Erythroblast (primary cell): ENCODE measurements at regions not wholly inside any gene's neighbourhood (a gene's known extent, or its start where the extent isn't known, plus 50 kb on each side); places are given as distances from the start of the nearest gene placed in this dataset.

ENCODE experiments used
- DNase-seq, 2 experiments: peaks; one replicate each; lab custom pipeline; 2025; lab: John Stamatoyannopoulos, UW
- GATA1 ChIP-seq: IDR thresholded peaks from 2 replicates; pipeline ENCODE4 v1.6.1; 2011; ENCODE audit warnings: low read depth, mild to moderate bottlenecking, control low read depth, low read length, moderate library complexity
- POLR2A ChIP-seq: IDR thresholded peaks from 2 replicates; pipeline ENCODE4 v1.6.1; 2011; ENCODE audit warnings: mild to moderate bottlenecking, low read length

DNA sequence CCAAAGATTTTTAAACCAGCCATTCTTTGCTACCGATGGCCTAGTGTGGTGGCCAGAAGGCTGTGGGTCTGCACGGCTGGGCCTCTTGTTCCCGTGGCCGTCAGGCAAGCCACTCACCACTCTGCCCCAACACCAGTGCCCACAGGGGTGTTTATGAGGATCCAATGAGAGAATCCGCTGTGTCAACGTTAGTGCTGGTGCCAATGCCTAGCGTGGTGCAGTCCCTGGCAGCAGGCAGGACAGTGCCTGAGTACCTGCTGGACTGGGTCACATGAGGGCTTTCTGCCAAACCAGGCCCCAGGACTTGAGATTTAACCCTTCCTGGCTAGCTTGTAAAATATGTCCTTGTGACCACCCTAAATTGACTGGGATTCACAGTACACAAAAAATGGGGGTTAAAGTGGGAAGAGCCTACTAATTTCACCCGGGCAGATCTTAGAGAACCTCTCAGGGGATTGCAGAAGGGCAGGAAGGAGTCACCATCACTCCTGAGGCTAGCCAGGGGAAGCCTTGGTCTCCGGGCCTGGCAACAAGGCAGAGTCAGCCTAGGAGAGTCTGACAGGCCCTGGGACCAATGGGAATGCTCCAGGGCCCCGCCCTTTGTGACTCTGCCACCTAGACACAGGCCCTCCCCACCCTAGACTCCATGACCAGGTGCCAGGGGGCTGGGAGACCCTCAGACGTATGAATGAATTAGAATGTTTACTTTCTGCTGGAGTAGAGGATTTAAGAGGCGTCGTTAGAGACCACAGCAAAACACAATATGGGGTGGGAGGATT is 63.2 kb upstream of the FSTL4 start:
- DNase-seq, result no peak
- no peak for TF ChIP-seq GATA1
- TF ChIP-seq POLR2A, result no peak

DNA sequence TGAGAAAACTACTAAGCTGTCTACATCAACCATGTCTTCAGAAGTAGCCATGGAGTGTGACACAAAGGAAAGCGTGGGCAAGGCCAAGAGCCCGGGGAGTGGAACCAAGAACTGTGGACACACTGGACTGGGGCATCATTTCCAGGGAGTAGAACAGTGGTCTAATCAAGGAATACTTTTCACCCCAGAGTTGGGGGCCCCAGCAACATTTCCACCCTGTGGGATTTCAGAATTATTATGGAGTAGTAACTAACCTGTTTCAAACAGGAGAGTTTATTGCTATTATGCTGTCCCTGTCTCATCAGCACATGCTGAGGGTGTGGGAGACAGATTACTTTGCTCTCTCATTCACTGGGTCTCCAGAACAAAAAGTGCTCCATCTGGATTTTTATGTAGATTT is 58.0 kb upstream of the FSTL4 start:
- TF ChIP-seq POLR2A (no peak), GATA1 (no peak)
- no peak for DNase-seq

DNA sequence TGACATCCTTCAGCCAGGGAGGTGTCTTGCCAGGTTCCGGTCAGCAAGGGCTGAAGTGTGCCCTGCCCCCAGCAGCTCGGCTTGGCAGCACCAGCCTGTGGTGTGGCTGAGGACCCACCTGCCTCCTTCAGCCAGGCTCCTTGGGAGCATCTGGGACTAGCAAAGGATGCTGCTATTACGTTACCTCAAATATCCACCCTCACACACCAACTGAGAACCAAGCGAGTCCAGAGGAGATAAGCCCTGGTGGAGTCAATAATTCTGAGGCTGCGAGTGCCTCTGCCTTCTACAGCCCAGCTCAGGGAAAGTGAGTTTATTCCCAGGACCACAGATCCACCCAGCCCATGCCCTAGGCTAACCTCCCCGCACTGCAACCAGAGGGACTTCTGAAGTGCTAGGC is 57.1 kb upstream of the FSTL4 start:
- DNase-seq, result no peak
- TF ChIP-seq GATA1 (no peak), POLR2A (no peak)

DNA sequence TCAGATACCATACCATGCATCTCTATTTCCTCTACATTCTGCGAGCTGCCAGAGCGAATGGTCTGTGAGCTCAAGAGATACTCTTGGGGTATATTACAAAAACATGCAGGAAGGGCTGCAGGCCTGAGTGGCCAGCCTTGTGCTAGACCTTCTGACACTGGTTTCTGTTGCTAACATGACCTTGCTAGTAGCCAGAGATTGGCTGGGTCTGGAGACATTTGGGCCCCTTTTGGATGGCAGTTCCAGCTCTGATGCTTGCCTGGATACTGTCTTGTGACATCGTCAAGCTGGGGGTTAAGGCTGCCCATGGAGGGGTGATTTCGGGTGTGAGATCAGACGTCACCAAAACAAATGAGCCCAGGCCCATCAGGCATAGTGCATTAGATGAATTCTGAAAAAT is 56.1 kb upstream of the FSTL4 start:
- no peak for DNase-seq
- TF ChIP-seq GATA1, result no peak
- TF ChIP-seq POLR2A, result no peak

DNA sequence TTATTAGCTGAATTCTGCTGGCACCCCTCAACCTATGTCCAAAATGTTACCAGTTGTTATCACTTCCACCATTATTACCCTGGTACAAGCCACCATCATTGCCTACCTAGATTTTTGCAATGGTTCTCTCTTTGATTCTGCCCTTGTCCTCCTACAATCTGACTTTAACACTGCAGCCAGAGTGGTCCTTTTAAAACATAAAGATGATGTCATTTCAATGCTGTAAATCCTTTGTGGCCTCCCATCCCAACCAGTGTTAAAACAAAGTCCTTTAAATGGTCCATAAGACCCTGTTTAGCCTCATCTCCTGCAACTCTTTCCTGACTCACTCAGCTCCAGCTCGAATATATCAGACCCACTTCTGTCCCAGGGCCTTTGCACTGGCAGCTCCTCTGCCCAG is 54.9 kb upstream of the FSTL4 start:
- no peak for TF ChIP-seq GATA1
- no peak for TF ChIP-seq POLR2A
- DNase-seq, result no peak

DNA sequence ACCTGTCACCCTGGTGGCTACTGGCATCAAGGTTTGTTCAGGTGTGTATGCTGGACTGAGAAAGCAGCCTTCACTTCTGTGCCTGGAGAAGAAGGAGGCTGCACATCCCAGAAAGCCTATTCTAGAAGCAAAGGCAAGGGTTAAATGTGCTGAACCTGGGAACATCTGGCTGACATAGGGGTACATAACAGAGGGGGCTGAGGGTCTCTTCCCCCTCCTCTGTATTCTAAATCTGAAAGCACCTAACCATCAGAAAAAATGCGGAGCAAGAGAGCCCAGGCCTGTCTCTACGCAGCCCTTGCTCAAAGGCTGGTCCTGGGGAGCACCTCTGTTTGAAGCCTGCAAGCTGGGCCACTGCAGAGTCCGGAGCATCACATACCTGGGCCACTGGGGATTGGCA is 53.2 kb upstream of the FSTL4 start:
- no peak for TF ChIP-seq POLR2A
- TF ChIP-seq GATA1, result no peak
- no peak for DNase-seq

DNA sequence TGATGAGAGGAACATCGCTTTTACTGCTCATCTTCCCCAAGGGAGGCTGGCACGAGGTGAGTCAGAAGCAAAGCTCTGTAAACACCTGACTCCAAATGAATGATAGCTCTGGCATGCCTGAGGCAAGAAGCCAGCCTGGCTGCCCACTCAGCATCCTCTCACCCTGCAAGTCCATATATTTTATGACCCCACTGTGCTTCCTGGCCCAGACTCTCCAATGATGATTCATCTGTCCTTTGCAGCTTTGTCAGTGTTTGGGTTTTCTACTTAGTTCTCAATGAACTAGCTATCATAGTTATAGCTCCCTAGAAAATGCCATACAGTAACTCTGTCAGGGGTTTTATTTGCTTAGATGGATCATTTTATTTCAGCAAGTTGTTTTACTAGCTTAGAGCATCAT is 52.1 kb upstream of the FSTL4 start:
- no peak for DNase-seq
- no peak for TF ChIP-seq POLR2A
- no peak for TF ChIP-seq GATA1

DNA sequence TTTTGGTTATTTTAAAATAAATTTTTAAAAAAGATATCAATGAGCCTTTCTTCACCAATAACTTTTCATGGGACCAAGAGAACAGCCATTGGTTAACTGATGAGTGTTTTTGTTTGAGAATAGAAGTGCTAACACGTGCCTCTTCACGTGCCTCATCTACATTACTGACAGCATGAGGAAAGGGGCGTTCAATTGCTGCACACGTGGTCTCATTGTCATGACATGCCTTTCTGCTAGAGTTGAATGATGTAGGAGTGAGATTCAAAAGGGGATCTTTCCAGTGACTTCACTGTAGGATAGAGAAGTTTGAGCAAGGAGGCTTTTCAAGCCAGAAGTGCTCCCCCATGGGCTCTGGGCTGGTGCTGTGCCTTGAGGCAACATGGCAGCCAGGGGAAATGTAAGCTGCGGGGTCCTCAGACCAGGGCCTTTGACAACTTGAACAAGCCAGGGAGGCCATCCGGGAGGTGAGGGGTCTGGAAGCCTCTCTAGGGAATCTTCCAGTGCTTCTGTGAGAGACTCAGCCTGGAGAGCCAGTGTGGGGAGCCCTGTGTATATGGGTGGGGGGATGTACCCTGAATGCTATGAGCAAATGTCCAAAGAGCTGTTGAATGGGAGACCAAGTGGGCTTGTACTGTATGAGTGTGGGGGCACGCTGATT is 51.2 kb upstream of the FSTL4 start:
- DNase-seq, result no peak

DNA sequence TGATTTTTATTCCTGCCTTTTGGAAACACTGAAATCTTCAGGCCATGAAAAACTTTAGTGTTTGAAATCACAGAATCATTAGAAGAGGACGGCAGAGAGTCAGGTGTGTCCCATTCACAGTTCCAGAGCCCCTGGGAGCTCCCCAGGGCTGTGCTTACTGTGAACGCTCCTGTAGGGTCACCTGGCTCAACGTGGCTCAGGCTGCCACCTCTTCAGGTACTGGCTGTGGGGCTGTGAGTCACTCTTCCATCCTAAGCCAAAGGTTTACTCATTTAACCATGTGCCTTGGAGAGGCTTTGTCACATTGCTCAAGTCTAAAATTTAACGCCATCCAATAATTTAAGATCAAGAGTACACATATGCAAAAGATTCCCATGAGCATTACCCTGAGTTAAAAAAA is 50.2 kb upstream of the FSTL4 start:
- TF ChIP-seq GATA1 (no peak), POLR2A (no peak)
- DNase-seq, result no peak

More for the DNA sequence above, 51.2 kb upstream of the FSTL4 start:
- TF ChIP-seq POLR2A (no peak), GATA1 (no peak)
